ENCODE measurements at regions not wholly inside any gene's neighbourhood (a gene's known extent, or its start where the extent isn't known, plus 50 kb on each side); places are given as distances from the start of the nearest gene placed in this dataset.

- Histone ChIP-seq H3K4me1 (ENCODE audit: control insufficient read depth, extremely low read depth, insufficient read depth, low read length) (no peaks in the 10 kb centered on the region), H3K27me3 (ENCODE audit: control insufficient read depth in 2 of 2, insufficient read depth in 2 of 2, low read length in 2 of 2) (no peaks in the 10 kb centered on the region), H3K27ac (ENCODE audit: insufficient read depth, low read depth, low read length) (no peak overlapping the region), H3K9me1 (replicated peaks; ENCODE audit: control insufficient read depth, extremely low read depth, insufficient read depth, low read length) (no peaks in the 10 kb centered on the region), H2AFZ (ENCODE audit: low read depth, low read length) (no peak overlapping the region), H3K9me3 (replicated peaks; ENCODE audit: control insufficient read depth, insufficient read depth, low read length) (no peaks in the 10 kb centered on the region), H4K20me1 (replicated peaks; ENCODE audit: control insufficient read depth, extremely low read depth, insufficient read depth, low read length) (no peaks in the 10 kb centered on the region), H3K36me3 (ENCODE audit: control insufficient read depth in 2 of 2, extremely low read depth in 1 of 2, insufficient read depth in 2 of 2, low read length in 2 of 2) (no peaks in the 10 kb centered on the region), H3K9ac (replicated peaks; ENCODE audit: extremely low read depth, insufficient read depth, low read length) (no peak overlapping the region), H3K4me2 (ENCODE audit: insufficient read depth, low read length) (no peak overlapping the region), H3K79me2 (ENCODE audit: control insufficient read depth, insufficient read depth, low read length) (no peaks in the 10 kb centered on the region), H3K4me3 (replicated peaks in 1 of 3; ENCODE audit: insufficient read depth in 1 of 3, low read depth in 1 of 3, low read length in 3 of 3) (no peak overlapping the region)
- TF ChIP-seq EZH2 (IDR thresholded peaks at IDR 0.05; ENCODE audit: borderline replicate concordance, low read depth, low read length, severe bottlenecking) (no peak), POLR2A (IDR thresholded peaks at IDR 0.05; ENCODE audit: low read depth, low read length) (no peak), GATA2 (IDR thresholded peaks at IDR 0.05; ENCODE audit: insufficient read depth, insufficient read length, low read depth, low read length) (no peak), POLR2AphosphoS5 (IDR thresholded peaks at IDR 0.05; ENCODE audit: insufficient read depth, low read depth, low read length) (no peak), MYC (IDR thresholded peaks at IDR 0.05; ENCODE audit: low read depth, low read length) (no peak), JUN (IDR thresholded peaks at IDR 0.05; ENCODE audit: borderline replicate concordance, insufficient read depth, insufficient read length, low read depth) (no peak), MAX (IDR thresholded peaks at IDR 0.05; ENCODE audit: insufficient read depth, insufficient read length) (no peak), FOS (IDR thresholded peaks at IDR 0.05; ENCODE audit: borderline replicate concordance, insufficient read depth, low read length) (no peak)
- TF ChIP-seq, protein P1, sequence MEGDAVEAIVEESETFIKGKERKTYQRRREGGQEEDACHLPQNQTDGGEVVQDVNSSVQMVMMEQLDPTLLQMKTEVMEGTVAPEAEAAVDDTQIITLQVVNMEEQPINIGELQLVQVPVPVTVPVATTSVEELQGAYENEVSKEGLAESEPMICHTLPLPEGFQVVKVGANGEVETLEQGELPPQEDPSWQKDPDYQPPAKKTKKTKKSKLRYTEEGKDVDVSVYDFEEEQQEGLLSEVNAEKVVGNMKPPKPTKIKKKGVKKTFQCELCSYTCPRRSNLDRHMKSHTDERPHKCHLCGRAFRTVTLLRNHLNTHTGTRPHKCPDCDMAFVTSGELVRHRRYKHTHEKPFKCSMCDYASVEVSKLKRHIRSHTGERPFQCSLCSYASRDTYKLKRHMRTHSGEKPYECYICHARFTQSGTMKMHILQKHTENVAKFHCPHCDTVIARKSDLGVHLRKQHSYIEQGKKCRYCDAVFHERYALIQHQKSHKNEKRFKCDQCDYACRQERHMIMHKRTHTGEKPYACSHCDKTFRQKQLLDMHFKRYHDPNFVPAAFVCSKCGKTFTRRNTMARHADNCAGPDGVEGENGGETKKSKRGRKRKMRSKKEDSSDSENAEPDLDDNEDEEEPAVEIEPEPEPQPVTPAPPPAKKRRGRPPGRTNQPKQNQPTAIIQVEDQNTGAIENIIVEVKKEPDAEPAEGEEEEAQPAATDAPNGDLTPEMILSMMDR (IDR thresholded peaks at IDR 0.05; ENCODE audit: extremely low read depth in 1 of 2, insufficient read depth in 1 of 2, low read depth in 1 of 2, low read length in 2 of 2), result no peak
- POLR2A ChIA-PET, result no interaction called here
- CTCF ChIA-PET, result interaction anchor here (0.9 to 3.5 kb wide), 3 partner anchors 10 to 83 kb away, joined by 3 to 32 read pairs (median 6); no protein-coding TSS in a partner anchor
- dilution Hi-C loops (cut with MboI; ENCODE audit: extremely low pct_ligation_motif_present, low sequenced_read_pairs) (no loop called here), intact Hi-C loops (cut with micrococcal nuclease) (no loop called here)
- FAIRE-seq (no peak), DNase-seq (ENCODE audit: low read depth, low spot score) (no peak)
- no TSS peak for BruUV-seq (replicated peaks)
These were observed 82.4 kb downstream of the ISX start for GRCh38 chr22:35148381-35148780.
